ENCODE measurements at regions not wholly inside any gene's neighbourhood (a gene's known extent, or its start where the extent isn't known, plus 50 kb on each side); places are given as distances from the start of the nearest gene placed in this dataset.

GRCh38 chr7:42351316-42351935 is 114.4 kb upstream of the GLI3 start:
- TF ChIP-seq PKNOX1 (IDR thresholded peaks at IDR 0.05), result no peak
- TF ChIP-seq NFRKB (IDR thresholded peaks at IDR 0.05), result no peak
- TF ChIP-seq HDGF (IDR thresholded peaks at IDR 0.05; ENCODE audit: borderline replicate concordance), result no peak
- TF ChIP-seq ELF4 (IDR thresholded peaks at IDR 0.05), result no peak
- TF ChIP-seq FOXM1 (IDR thresholded peaks at IDR 0.05; ENCODE audit: borderline replicate concordance), result no peak
- no peak for TF ChIP-seq SP1 (IDR thresholded peaks at IDR 0.05)
- no peak for TF ChIP-seq BHLHE40 (IDR thresholded peaks at IDR 0.05; ENCODE audit: borderline replicate concordance)
- no peak for TF ChIP-seq ARNT (IDR thresholded peaks at IDR 0.05)
- no peak for TF ChIP-seq CTBP1 (IDR thresholded peaks at IDR 0.05; ENCODE audit: borderline replicate concordance)
- TF ChIP-seq FOXK2 (IDR thresholded peaks at IDR 0.05), result no peak

Measured in HEK293T (cell line).